Activated B cell treated with CpG ODN at 0.5 μM for 24 hours (primary cell): ENCODE measurements at regions not wholly inside any gene's neighbourhood (a gene's known extent, or its start where the extent isn't known, plus 50 kb on each side); places are given as distances from the start of the nearest gene placed in this dataset.

Experiments used
- ATAC-seq: fragments of 200-7000 bp; cut with Tn5 transposase; one replicate; pipeline ENCODE4 v1.10.0; 2021; ENCODE audit warnings: low read depth, mild to moderate bottlenecking, moderate library complexity
- CTCF ChIA-PET: fragments of 350-600 bp; sonication (Branson Sonifier 250); formaldehyde crosslinking; loops from one replicate; lab custom pipeline; 2021; ENCODE audit warnings: antibody characterized with exemption; lab: Charles Lee
- POLR2A ChIA-PET: fragments of 350-600 bp; sonication (Branson Sonifier 250); formaldehyde crosslinking; loops from one replicate; lab custom pipeline; 2021; ENCODE audit warnings: antibody characterized with exemption; lab: Charles Lee
- DNase-seq: peaks from one replicate; pipeline ENCODE4 v3.0.0; 2022
- H3K27ac Mint-ChIP-seq: one replicate; pipeline ENCODE4 v1.8.0; 2020; ENCODE audit warnings: mixed read lengths
- H3K27me3 Mint-ChIP-seq: one replicate; pipeline ENCODE4 v1.8.0; 2021; ENCODE audit warnings: mixed read lengths
- H3K36me3 Mint-ChIP-seq: one replicate; pipeline ENCODE4 v1.8.0; 2021; ENCODE audit warnings: low read depth, mixed read lengths
- H3K4me1 Mint-ChIP-seq: one replicate; pipeline ENCODE4 v1.8.0; 2021; ENCODE audit warnings: mixed read lengths
- H3K4me3 Mint-ChIP-seq: one replicate; pipeline ENCODE4 v1.8.0; 2020; ENCODE audit warnings: mild to moderate bottlenecking, mixed read lengths
- H3K9me3 Mint-ChIP-seq: one replicate; pipeline ENCODE4 v1.8.0; 2020; ENCODE audit warnings: mixed read lengths
- CTCF ChIP-seq: fragments of 200-600 bp; IDR thresholded peaks from one replicate; pipeline ENCODE4 v1.8.0; 2022; ENCODE audit warnings: antibody characterized with exemption, mild to moderate bottlenecking
- intact Hi-C: fragments of 100-400 bp; cut with micrococcal nuclease; formaldehyde crosslinking; loops from one replicate; pipeline ENCODE4 v1.15.1; 2024

- POLR2A ChIA-PET = no interaction called here
- no peak for TF ChIP-seq CTCF
- ATAC-seq = no peak
- Mint-ChIP-seq H3K36me3 (no peaks in the 10 kb centered on the region), H3K27me3 (no peaks in the 10 kb centered on the region), H3K9me3 (no peaks in the 10 kb centered on the region), H3K4me3 (no peak overlapping the region), H3K27ac (no peak overlapping the region), H3K4me1 (no peaks in the 10 kb centered on the region)
- CTCF ChIA-PET = no interaction called here
- DNase-seq = no peak
- intact Hi-C loops = no loop called here
Measured at GRCh38 chrX:45437186-45437585, 236.5 kb upstream of the DIPK2B start.

GRCh38 chrX:45435481-45435880, 234.8 kb upstream of the DIPK2B start:
- Mint-ChIP-seq H3K27ac (no peak overlapping the region), H3K4me1 (no peaks in the 10 kb centered on the region), H3K9me3 (no peaks in the 10 kb centered on the region), H3K4me3 (no peak overlapping the region), H3K27me3 (no peaks in the 10 kb centered on the region), H3K36me3 (no peaks in the 10 kb centered on the region)
- intact Hi-C loops = no loop called here
- POLR2A ChIA-PET = no interaction called here
- DNase-seq (no peak), ATAC-seq (no peak)
- no peak for TF ChIP-seq CTCF
- CTCF ChIA-PET = no interaction called here

- intact Hi-C loops = no loop called here
- Mint-ChIP-seq H3K27ac (no peak overlapping the region), H3K27me3 (no peaks in the 10 kb centered on the region), H3K36me3 (no peaks in the 10 kb centered on the region), H3K4me3 (no peak overlapping the region), H3K9me3 (no peaks in the 10 kb centered on the region), H3K4me1 (no peaks in the 10 kb centered on the region)
- POLR2A ChIA-PET = no interaction called here
- no peak for ATAC-seq
- no peak for TF ChIP-seq CTCF
- DNase-seq = no peak
- CTCF ChIA-PET = no interaction called here
Measured at GRCh38 chrX:45434231-45434630, 233.6 kb upstream of the DIPK2B start.

- Mint-ChIP-seq H3K27me3 (no peaks in the 10 kb centered on the region), H3K36me3 (no peaks in the 10 kb centered on the region), H3K4me1 (no peaks in the 10 kb centered on the region), H3K9me3 (no peaks in the 10 kb centered on the region), H3K27ac (no peak overlapping the region), H3K4me3 (no peak overlapping the region)
- CTCF ChIA-PET = no interaction called here
- no peak for DNase-seq
- TF ChIP-seq CTCF = no peak
- POLR2A ChIA-PET = no interaction called here
- intact Hi-C loops = no loop called here
- no peak for ATAC-seq
Measured at GRCh38 chrX:45428831-45429230, 228.2 kb upstream of the DIPK2B start.

- Mint-ChIP-seq H3K9me3 (no peaks in the 10 kb centered on the region), H3K36me3 (no peaks in the 10 kb centered on the region), H3K4me3 (no peak overlapping the region), H3K27ac (no peak overlapping the region), H3K4me1 (no peaks in the 10 kb centered on the region), H3K27me3 (no peaks in the 10 kb centered on the region)
- no peak for TF ChIP-seq CTCF
- ATAC-seq = no peak
- ChIA-PET CTCF (no interaction called here), POLR2A (no interaction called here)
- no peak for DNase-seq
- intact Hi-C loops = no loop called here
Measured at GRCh38 chrX:45424326-45424725, 223.7 kb upstream of the DIPK2B start.
